ENCODE measurements at regions not wholly inside any gene's neighbourhood (a gene's known extent, or its start where the extent isn't known, plus 50 kb on each side); places are given as distances from the start of the nearest gene placed in this dataset.

- Histone ChIP-seq H3K9me3 (no peaks in the 10 kb centered on the region), H3K27ac (no peak overlapping the region), H3K27me3 (no peaks in the 10 kb centered on the region), H3K4me3 (no peak overlapping the region), H3K4me1 (no peaks in the 10 kb centered on the region), H3K36me3 (ENCODE audit: low read depth, missing control alignments) (no peaks in the 10 kb centered on the region)
- TF ChIP-seq CTCF (IDR thresholded peaks at IDR 0.05) = no peak
- no peak for TF ChIP-seq POLR2A (IDR thresholded peaks at IDR 0.05)
- intact Hi-C loops (cut with DNase I; ENCODE audit: low total_unique reads) = no loop called here
- no peak for DNase-seq
These were observed 1172.9 kb downstream of the CDH12 start for GRCh38 chr5:21680196-21680595.

- TF ChIP-seq POLR2A (IDR thresholded peaks at IDR 0.05) (no peak), CTCF (IDR thresholded peaks at IDR 0.05) (no peak)
- Histone ChIP-seq H3K4me3 (no peak overlapping the region), H3K36me3 (ENCODE audit: low read depth, missing control alignments) (no peaks in the 10 kb centered on the region), H3K27me3 (no peaks in the 10 kb centered on the region), H3K27ac (no peak overlapping the region), H3K9me3 (no peaks in the 10 kb centered on the region), H3K4me1 (no peaks in the 10 kb centered on the region)
- intact Hi-C loops (cut with DNase I; ENCODE audit: low total_unique reads) = no loop called here
- no peak for DNase-seq
- 80 to 83% methylated on average over 1 of the region's 1 CpG for WGBS, 2 donors
These were observed 1174.6 kb downstream of the CDH12 start for GRCh38 chr5:21678526-21678925.

GRCh38 chr5:21672911-21673310 lies 1180.2 kb downstream of the CDH12 start:
- no peak for TF ChIP-seq CTCF (IDR thresholded peaks at IDR 0.05)
- no peak for TF ChIP-seq POLR2A (IDR thresholded peaks at IDR 0.05)
- intact Hi-C loops (cut with DNase I; ENCODE audit: low total_unique reads) = no loop called here
- Histone ChIP-seq H3K9me3 (no peaks in the 10 kb centered on the region), H3K36me3 (ENCODE audit: low read depth, missing control alignments) (no peaks in the 10 kb centered on the region), H3K27ac (no peak overlapping the region), H3K27me3 (no peaks in the 10 kb centered on the region), H3K4me1 (no peaks in the 10 kb centered on the region), H3K4me3 (no peak overlapping the region)
- DNase-seq = no peak
- WGBS, 2 donors = 89 to 91% methylated on average over 1 of the region's 1 CpG

DNA sequence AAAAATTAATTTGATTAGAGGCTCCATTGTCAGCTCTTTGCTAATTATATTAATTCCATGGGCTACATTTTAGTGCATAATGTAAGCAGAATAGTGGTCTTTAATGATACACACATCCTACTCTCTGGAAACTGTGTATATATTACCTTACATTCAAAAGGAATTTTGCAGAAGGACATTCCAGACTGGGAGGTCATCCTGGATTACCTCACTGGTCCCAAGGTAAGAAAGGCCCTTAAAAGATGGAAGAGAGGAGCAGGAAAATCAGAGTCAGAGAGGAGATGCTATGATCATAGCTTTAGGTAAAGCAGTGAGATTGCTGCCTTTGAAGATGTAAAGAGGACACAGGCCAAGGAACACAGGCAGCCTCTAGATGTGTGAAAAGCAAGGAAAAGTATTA lies 1180.8 kb downstream of the CDH12 start:
- no peak overlapping the region for H3K27ac ChIP-seq
- TF ChIP-seq POLR2A (IDR thresholded peaks at IDR 0.05) (no peak), CTCF (IDR thresholded peaks at IDR 0.05) (no peak)
- H3K27me3 ChIP-seq = no peaks in the 10 kb centered on the region
- no peaks in the 10 kb centered on the region for H3K36me3 ChIP-seq (ENCODE audit: low read depth, missing control alignments)
- no peaks in the 10 kb centered on the region for H3K9me3 ChIP-seq
- no peaks in the 10 kb centered on the region for H3K4me1 ChIP-seq
- intact Hi-C loops (cut with DNase I; ENCODE audit: low total_unique reads) = no loop called here
- no peak overlapping the region for H3K4me3 ChIP-seq
- DNase-seq = no peak

GRCh38 chr5:21665524-21665923 lies 1187.6 kb downstream of the CDH12 start:
- H3K27me3 ChIP-seq = no peaks in the 10 kb centered on the region
- H3K9me3 ChIP-seq = no peaks in the 10 kb centered on the region
- intact Hi-C loops (cut with DNase I; ENCODE audit: low total_unique reads) = no loop called here
- 59 to 67% methylated on average over 2 of the region's 2 CpGs for WGBS, 2 donors
- no peak overlapping the region for H3K4me3 ChIP-seq
- H3K36me3 ChIP-seq (ENCODE audit: low read depth, missing control alignments) = no peaks in the 10 kb centered on the region
- H3K27ac ChIP-seq = no peak overlapping the region
- H3K4me1 ChIP-seq = no peaks in the 10 kb centered on the region
- no peak for DNase-seq
- TF ChIP-seq CTCF (IDR thresholded peaks at IDR 0.05) = no peak
- no peak for TF ChIP-seq POLR2A (IDR thresholded peaks at IDR 0.05)

Measured in testis (tissue), 2 donors.